Peyer's patch (tissue), 4 donors: ENCODE measurements at regions not wholly inside any gene's neighbourhood (a gene's known extent, or its start where the extent isn't known, plus 50 kb on each side); places are given as distances from the start of the nearest gene placed in this dataset.

Experiments
- POLR2A ChIP-seq, 2 donors: fragments of 450-650 bp; IDR thresholded peaks; one replicate each; pipeline ENCODE4 v1.5.1; 2017; ENCODE audit warnings: antibody characterized with exemption in 2 of 2, mild to moderate bottlenecking in 2 of 2, moderate library complexity in 2 of 2
- TF ChIP-seq, protein P1 (sequence below), 6 experiments: fragments of 450-650 bp in 4 of 6; fragments of 200-600 bp in 2 of 6; sonication (generic) in 1 of 6; IDR thresholded peaks; one replicate each; pipeline ENCODE4 v1.5.1; 2017 to 2019; ENCODE audit warnings: antibody characterized with exemption in 6 of 6, mild to moderate bottlenecking in 3 of 6, moderate library complexity in 1 of 6

DNA sequence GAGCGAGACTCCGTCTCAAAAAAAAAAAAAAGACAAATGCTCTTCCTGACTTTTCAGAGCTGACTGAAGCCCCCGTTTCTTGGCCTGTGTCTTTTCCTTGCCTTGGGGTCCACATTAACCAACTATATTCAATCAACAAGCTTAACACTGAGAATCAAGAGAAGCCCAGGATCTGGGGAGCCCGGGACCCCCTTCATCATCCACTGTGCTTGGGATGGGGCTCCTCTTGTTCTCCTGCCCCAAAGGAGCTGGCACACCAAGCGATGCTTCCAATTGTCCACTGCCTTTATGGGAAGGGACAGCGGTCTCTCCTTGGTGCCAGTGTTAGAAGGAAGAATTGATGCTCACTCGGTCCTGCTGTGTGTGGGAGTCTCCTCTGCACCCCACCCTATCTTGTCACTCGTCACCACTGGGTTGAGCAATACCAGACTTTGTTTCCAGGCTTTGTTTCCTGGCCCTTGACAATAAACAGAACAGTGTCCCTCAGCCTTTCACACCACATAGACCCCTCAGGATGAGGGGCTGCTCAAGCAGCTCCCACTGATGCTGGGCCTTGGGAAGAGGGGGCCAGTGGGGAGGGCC, 146.7 kb downstream of the KCNJ12 start:
- TF ChIP-seq, protein P1, sequence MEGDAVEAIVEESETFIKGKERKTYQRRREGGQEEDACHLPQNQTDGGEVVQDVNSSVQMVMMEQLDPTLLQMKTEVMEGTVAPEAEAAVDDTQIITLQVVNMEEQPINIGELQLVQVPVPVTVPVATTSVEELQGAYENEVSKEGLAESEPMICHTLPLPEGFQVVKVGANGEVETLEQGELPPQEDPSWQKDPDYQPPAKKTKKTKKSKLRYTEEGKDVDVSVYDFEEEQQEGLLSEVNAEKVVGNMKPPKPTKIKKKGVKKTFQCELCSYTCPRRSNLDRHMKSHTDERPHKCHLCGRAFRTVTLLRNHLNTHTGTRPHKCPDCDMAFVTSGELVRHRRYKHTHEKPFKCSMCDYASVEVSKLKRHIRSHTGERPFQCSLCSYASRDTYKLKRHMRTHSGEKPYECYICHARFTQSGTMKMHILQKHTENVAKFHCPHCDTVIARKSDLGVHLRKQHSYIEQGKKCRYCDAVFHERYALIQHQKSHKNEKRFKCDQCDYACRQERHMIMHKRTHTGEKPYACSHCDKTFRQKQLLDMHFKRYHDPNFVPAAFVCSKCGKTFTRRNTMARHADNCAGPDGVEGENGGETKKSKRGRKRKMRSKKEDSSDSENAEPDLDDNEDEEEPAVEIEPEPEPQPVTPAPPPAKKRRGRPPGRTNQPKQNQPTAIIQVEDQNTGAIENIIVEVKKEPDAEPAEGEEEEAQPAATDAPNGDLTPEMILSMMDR (IDR thresholded peaks at IDR 0.05), result no peak
- no peak for TF ChIP-seq POLR2A (IDR thresholded peaks at IDR 0.05)
